Adrenal gland (tissue), 9 donors: ENCODE measurements at regions not wholly inside any gene's neighbourhood (a gene's known extent, or its start where the extent isn't known, plus 50 kb on each side); places are given as distances from the start of the nearest gene placed in this dataset.

Source experiments
- DNase-seq, 7 donors: peaks; one replicate each; pipeline ENCODE4 v3.0.0-alpha.2; 2019 to 2020
- H3K27ac ChIP-seq, 5 donors: fragments of 200-600 bp; sonication (generic) in 4 of 5; 1 replicate in 3 of 5; 2 replicates in 2 of 5; pipeline versions ENCODE4 v1.5.1 to v1.8.0; 2016 to 2020; ENCODE audit warnings: mild to moderate bottlenecking in 1 of 5
- H3K27me3 ChIP-seq: fragments of 200-600 bp; 2 replicates; pipeline ENCODE4 v1.8.0; 2021
- H3K36me3 ChIP-seq, 2 donors: fragments of 200-600 bp; replicated peaks in 1 of 2; 1 replicate in 1 of 2; 2 replicates in 1 of 2; pipeline versions ENCODE4 v1.5.1 to v1.8.0; 2018 to 2022
- H3K4me1 ChIP-seq, 2 donors: fragments of 200-600 bp; replicated peaks in 1 of 2; 1 replicate in 1 of 2; 2 replicates in 1 of 2; pipeline versions ENCODE4 v1.5.1 to v1.8.0; 2018 to 2021
- H3K4me3 ChIP-seq, 4 donors: fragments of 200-600 bp; sonication (generic) in 3 of 4; one replicate each; pipeline ENCODE4 v1.5.1; 2016 to 2018
- H3K9me3 ChIP-seq, 3 donors: fragments of 200-600 bp; sonication (generic) in 1 of 3; replicated peaks in 1 of 3; 1 replicate in 2 of 3; 2 replicates in 1 of 3; pipeline versions ENCODE4 v1.5.1 to v1.8.0; 2016 to 2021
- CTCF ChIP-seq, 6 experiments: fragments of 450-650 bp in 4 of 6; fragments of 200-600 bp in 2 of 6; sonication (generic) in 1 of 6; IDR thresholded peaks; 1 replicate in 5 of 6; 2 replicates in 1 of 6; pipeline versions ENCODE4 v1.5.1 to v1.8.0; 2016 to 2021; ENCODE audit warnings: antibody characterized with exemption in 6 of 6, mild to moderate bottlenecking in 2 of 6, moderate library complexity in 1 of 6
- POLR2A ChIP-seq, 2 donors: fragments of 450-650 bp; IDR thresholded peaks; one replicate each; pipeline ENCODE4 v1.6.1; 2017; ENCODE audit warnings: antibody characterized with exemption in 2 of 2, mild to moderate bottlenecking in 2 of 2, moderate library complexity in 1 of 2
- WGBS, 4 donors: extraction: QIAGEN DNeasy Blood & Tissue Kit in 2 of 4; methylation state at CpG; one replicate each; pipeline versions ENCODE4 v1.1.5 to v1.1.7; 2013 to 2017; 5-methylcytosine and 5-hydroxymethylcytosine counted together
- intact Hi-C, 2 donors: fragments of 100-400 bp; cut with DNase I; formaldehyde crosslinking; loops; one replicate each; pipeline versions ENCODE4 v1.14.1 to v1.15.0; 2022 to 2023
- donor health status: healthy with polysubstance abuse.
- donor health status: Bipolar disorder and iron deficiency.
- donor health status: DM: yes; HTN: yes; CAD: no.
- donor health status: DM: no; HTN: no; CAD: no.
- donor health status: DM: no; HTN: no; CAD: no.

- Histone ChIP-seq H3K27me3 (no peaks in the 10 kb centered on the region), H3K27ac (no peak overlapping the region), H3K9me3 (no peaks in the 10 kb centered on the region), H3K36me3 (no peaks in the 10 kb centered on the region), H3K4me1 (no peaks in the 10 kb centered on the region), H3K4me3 (no peak overlapping the region)
- intact Hi-C loops = no loop called here
- TF ChIP-seq CTCF (IDR thresholded peaks at IDR 0.05) = no peak
- TF ChIP-seq POLR2A (IDR thresholded peaks at IDR 0.05) = no peak
- no peak for DNase-seq
- WGBS, 4 donors = 82 to 90% (median 89%) methylated on average over 3 to 4 of the region's 4 CpGs
Measured at GRCh38 chr9:31005086-31005665, 1379.3 kb upstream of the ACO1 start.

- DNase-seq = no peak
- H3K27ac ChIP-seq = no peak overlapping the region
- no peaks in the 10 kb centered on the region for H3K9me3 ChIP-seq
- no peaks in the 10 kb centered on the region for H3K27me3 ChIP-seq
- no peaks in the 10 kb centered on the region for H3K4me1 ChIP-seq
- TF ChIP-seq CTCF (IDR thresholded peaks at IDR 0.05) (no peak), POLR2A (IDR thresholded peaks at IDR 0.05) (no peak)
- no peaks in the 10 kb centered on the region for H3K36me3 ChIP-seq
- intact Hi-C loops = no loop called here
- no peak overlapping the region for H3K4me3 ChIP-seq
Measured at GRCh38 chr9:31013371-31013770, 1371.1 kb upstream of the ACO1 start.

DNA sequence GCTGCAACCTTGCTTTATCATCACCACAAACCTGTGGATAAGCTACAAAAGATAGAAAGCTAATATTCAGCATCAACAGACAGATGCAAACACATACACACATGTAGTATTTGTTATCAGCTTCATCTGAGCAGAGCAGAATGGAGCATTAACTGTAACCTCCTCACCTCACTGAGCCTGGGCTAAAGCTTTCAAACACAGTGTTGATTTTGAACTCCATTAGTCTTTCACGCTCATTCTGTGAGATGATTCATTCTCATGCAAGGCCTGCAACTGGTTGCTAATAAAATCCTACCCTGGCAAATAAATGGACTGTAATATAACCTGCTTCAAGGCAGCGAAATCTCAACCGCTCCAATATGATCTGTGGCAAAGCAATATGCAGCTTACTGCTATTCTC is 1360.6 kb upstream of the ACO1 start:
- DNase-seq = no peak
- no peaks in the 10 kb centered on the region for H3K4me1 ChIP-seq
- no peaks in the 10 kb centered on the region for H3K9me3 ChIP-seq
- WGBS, 4 donors = 80 to 90% (median 83%) methylated on average over 3 of the region's 3 CpGs
- H3K27me3 ChIP-seq = no peaks in the 10 kb centered on the region
- intact Hi-C loops = no loop called here
- TF ChIP-seq POLR2A (IDR thresholded peaks at IDR 0.05) (no peak), CTCF (IDR thresholded peaks at IDR 0.05) (no peak)
- H3K27ac ChIP-seq = no peak overlapping the region
- H3K4me3 ChIP-seq = no peak overlapping the region
- H3K36me3 ChIP-seq = no peaks in the 10 kb centered on the region

GRCh38 chr9:31027678-31028077 is 1356.8 kb upstream of the ACO1 start:
- Histone ChIP-seq H3K36me3 (no peaks in the 10 kb centered on the region), H3K9me3 (no peaks in the 10 kb centered on the region), H3K4me1 (peaks cover 4 to 6% of the 10 kb centered on the region in 2 donors), H3K27me3 (no peaks in the 10 kb centered on the region), H3K27ac (no peak overlapping the region), H3K4me3 (no peak overlapping the region)
- intact Hi-C loops = no loop called here
- 50 to 54% (median 51%) methylated on average over 1 of the region's 1 CpG for WGBS, 4 donors
- TF ChIP-seq POLR2A (IDR thresholded peaks at IDR 0.05) (no peak), CTCF (IDR thresholded peaks at IDR 0.05) (no peak)
- DNase-seq = no peak
